HuH-7.5 (cell line): ENCODE measurements at regions not wholly inside any gene's neighbourhood (a gene's known extent, or its start where the extent isn't known, plus 50 kb on each side); places are given as distances from the start of the nearest gene placed in this dataset.
"Not testable (repeated sequence)": the region's sequence is repeated elsewhere in the genome, so short reads cannot be mapped to it uniquely, and the experiment has no call there.

ENCODE experiments used
- DNase-seq: peaks from one replicate; pipeline ENCODE4 v3.0.0; 2011; ENCODE audit warnings: low spot score

GRCh38 chr15:77944002-77944867, 133.3 kb downstream of the TBC1D2B start:
- DNase-seq: peak; percentile 86

DNA sequence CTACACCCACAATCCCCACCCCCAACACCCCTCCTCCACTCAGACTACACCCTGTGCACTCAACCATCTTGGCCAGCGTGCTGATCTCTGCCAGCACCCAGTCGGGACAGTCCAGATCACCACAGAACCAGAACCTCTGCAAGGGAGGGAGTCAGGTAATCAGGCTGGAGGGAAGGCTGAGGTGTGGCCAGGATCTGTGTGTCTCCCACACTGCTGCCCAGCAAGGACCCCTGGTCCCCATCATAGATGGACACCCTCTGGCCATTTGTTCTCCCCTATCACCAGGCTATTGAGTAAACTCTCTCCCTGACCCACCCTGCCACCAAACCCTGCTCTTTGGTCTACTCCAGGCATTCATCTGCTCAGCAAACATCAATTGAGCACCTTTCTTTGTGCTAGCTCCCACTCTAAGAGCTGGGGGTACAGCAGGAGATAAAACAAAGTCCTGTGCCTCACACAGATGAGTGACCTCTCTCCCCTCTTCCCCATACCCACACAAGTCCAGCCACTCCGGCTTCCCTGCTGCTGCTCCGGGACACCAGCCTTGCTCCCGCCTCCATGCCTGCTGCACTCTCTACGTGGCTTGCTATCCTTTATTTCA, 134.8 kb downstream of the TBC1D2B start:
- DNase-seq: no peak

GRCh38 chr15:77941090-77941827, 136.3 kb downstream of the TBC1D2B start:
- not testable (repeated sequence) for DNase-seq

GRCh38 chr15:77940381-77940947, 137.0 kb downstream of the TBC1D2B start:
- DNase-seq: no peak

DNA sequence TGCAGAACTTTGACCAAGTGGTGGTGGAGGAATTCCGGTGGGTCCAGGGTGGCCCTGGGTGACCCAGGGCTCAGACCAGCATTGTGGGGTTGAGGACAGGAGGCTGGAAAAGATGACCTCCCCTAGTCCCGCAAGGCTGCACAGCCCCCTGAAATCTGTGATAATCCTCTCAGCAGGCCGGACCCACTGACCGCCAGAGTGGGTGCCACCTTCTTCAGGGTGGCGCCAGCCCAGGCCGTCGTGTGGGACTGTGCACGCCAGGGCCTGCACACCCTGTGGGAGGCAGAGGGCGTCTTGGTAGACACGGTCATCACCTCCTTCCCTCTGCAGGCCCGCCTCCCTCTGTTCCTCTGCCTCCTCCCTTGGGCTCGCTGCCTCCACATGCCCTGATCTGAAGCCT, 137.7 kb downstream of the TBC1D2B start:
- DNase-seq: no peak

- DNase-seq: not testable (repeated sequence)
These were observed 138.5 kb downstream of the TBC1D2B start for GRCh38 chr15:77939026-77939425.

GRCh38 chr15:77938546-77938945, 139.0 kb downstream of the TBC1D2B start:
- DNase-seq: not testable (repeated sequence)

- DNase-seq: not testable (repeated sequence)
These were observed 140.9 kb downstream of the TBC1D2B start for GRCh38 chr15:77936567-77936966.

DNA sequence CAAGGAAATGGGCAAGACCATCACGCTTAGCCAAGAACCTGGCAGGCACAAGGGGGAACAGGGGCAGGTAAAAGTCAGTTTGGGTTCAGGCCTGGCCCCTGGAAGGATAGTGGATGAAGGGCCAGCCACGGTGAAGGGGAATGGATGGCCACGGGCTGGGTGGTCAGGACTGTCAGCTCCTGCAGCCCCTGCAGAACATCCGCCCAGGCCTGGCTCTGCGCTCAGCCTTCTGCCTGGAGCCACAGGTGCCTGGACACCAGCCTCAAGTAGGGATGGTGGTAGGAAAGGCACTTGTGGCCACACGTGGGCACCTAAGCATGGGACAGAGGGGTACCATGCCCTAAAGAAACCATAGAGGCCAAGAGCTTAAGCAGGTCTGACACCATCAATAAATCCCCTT, 143.0 kb downstream of the TBC1D2B start:
- not testable (repeated sequence) for DNase-seq

DNA sequence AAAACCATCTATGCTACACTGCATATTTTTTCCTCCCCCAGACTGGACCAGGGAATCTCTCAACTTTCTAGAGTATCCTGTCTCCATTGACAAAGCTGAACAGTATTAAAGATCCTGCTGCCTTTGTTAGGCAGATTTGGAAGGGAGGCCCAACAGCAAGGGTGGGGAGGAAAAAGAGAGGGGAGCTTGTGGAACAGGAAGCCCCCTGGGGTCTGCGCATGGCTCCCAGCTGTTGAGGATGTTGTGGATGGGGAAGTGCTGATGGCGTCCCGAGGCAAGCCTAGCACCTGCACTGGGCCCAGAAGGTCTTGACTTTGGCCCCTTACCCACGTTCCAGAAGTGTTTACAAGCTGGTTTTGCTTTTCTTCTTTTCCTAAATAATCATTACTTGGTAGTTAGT, 146.6 kb downstream of the TBC1D2B start:
- DNase-seq: not testable (repeated sequence)

DNA sequence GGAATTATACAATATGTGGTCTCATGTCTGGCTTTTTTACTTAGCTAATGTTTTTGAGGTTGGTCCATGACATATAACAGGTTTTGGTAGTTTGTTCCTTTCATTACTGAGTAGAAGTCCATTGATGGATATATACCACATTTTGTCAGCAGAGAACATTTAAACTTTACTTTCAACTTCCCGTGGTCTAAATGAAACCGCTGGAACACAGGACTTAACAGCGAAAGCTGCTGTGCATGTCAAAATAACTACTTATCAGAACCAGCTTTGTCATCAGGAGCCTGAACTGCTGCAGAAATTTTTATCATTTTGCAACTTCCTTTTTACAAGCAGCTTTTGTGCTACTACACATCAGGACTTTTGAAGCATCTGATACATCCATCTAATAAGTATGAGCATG, 147.0 kb downstream of the TBC1D2B start:
- DNase-seq: not testable (repeated sequence)

- DNase-seq: not testable (repeated sequence)
These were observed 150.7 kb downstream of the TBC1D2B start for GRCh38 chr15:77926789-77927188.

DNA sequence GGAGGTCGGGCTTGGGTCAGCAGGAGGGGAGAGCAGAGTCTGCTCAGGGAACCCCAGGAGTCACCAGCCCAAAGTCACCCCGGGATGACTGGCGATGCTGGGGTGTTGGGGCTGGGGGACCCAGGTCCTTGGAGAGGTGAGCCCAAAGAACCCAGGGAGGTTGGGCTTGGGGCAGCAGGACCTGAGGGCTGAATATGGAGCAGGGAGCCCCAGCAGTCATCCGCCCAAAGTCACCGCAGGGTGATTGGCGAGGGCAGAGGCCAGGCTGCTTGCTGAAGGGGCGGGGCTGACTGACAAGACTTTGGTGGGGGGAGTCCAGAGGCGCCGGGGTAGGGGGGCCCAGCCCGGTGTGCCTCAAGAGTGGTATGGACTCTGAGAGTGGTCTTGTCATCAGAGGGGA, 151.2 kb downstream of the TBC1D2B start:
- not testable (repeated sequence) for DNase-seq

- DNase-seq: not testable (repeated sequence)
These were observed 152.4 kb downstream of the TBC1D2B start for GRCh38 chr15:77925101-77925500.

DNA sequence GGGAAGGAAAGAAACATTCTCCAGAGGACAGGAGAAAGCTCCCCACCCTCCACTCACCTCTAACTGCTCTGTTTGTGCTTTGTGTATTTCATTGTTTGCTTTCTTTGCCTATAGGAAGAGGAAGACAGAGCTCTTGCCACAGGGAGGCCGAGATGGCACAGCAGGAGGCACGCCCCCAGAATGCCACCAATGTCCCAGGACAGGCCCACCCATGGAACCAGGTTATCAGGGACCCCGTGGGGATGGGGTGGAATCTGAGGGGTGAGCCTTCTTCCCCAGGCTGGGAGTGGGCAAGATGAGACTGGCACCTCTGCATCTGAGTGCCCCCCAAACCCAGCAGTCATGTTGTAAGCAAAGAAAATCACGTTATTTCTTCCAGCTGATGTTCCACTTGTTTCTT, 155.8 kb downstream of the TBC1D2B start:
- DNase-seq: no peak

DNA sequence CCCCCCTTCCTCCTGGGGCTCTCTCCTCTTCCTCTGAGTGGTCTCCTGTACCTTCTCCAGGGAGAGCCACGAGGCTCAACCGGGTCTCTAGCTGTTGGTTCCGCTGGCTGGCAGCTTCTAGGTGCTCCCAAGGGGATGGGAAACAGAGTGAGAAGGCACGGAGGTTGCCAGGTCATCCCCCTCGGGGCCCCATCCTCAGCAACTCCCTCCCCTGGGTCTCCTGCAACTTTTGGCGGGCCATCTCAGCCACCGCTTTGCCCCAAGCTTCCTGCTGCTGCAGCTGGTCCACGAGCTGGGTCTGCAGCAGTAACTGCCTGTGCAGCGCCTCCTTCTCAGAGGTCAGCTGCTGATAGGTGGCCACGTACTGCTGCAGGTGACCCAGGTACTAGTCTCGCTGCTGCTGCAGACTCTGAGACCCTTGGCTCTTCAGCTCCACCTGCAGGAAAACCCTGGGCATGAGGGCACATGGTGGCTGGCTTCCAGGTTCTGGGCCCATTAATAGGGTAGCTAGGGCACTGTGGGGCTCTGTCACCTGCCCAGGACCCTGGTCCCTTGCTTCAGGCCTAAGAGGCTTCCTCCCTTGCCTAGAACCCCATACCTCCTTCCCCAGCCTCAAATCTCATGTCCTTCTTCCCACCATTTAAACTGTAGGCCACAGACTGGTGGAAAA, 160.4 kb downstream of the TBC1D2B start:
- not testable (repeated sequence) for DNase-seq

- DNase-seq: not testable (repeated sequence)
These were observed 161.6 kb downstream of the TBC1D2B start for GRCh38 chr15:77915961-77916330.

GRCh38 chr15:77915261-77915960, 162.1 kb downstream of the TBC1D2B start:
- DNase-seq: no peak

- DNase-seq: not testable (repeated sequence)
These were observed 163.0 kb downstream of the TBC1D2B start for GRCh38 chr15:77914531-77914930.

- peak; percentile 82 for DNase-seq
These were observed 167.2 kb downstream of the TBC1D2B start for GRCh38 chr15:77910030-77910911.
